HG03025 (cell line): ENCODE measurements at regions not wholly inside any gene's neighbourhood (a gene's known extent, or its start where the extent isn't known, plus 50 kb on each side); places are given as distances from the start of the nearest gene placed in this dataset.

Experiments used
- ATAC-seq: cut with Tn5 transposase; IDR thresholded peaks from one replicate; pipeline ENCODE4 v1.9.1; 2021; ENCODE audit warnings: mild to moderate bottlenecking, moderate library complexity; ENCODE audit not compliant: unreplicated experiment, low FRiP score

DNA sequence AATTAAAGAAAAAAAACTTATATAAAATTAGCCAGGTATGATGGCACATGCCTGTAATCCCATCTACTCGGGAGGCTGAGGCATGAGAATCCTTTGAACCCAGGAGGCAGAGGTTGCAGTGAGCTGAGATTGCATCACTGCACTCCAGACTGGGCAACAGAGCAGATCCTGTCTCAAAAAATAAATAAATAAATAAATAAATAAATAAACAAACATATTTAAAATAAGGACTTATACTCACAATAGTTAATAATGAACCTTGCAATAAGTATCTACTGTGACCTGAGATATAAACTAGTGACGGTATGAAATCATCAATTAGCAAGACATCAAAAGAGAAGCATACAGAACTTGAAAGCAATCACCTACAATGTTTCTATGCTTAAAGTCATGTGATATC lies 548.4 kb upstream of the JARID2 start:
- ATAC-seq: no peak

DNA sequence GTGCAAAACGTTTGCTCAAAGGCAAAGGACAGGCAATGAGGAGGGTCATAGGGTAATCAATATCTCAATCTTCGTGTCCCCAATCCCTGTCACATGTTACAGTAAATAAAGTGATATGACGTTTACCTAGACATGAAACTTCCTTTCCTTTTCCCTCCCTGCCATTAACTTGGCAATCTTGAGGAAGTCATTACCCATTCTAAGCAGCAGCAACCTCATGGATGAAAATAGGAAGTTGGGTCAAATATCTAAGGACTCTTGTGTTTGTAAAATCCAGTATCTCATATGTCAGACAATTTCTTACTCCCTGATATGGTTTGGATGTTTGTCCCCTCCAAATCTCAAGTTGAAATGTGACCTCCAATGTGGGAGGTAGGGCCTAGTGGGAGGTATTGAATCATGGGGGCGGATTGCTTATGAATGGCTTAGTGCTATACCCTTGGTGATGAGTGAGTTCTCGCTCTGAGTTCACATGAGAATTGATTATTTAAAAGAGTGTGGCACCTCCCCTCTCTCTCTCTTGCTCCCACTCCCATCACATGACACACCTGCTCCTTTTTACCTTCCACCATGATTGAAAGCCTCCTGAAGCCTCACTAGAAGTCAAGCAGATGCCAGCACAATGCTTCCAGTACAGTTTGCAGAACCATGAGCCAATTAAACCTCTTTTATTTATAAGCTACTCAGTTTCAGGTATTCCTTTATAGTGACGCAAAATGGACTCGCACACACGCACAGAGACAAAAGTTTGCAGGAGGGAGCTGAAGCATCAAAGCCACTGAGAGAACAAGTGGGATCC lies 545.9 kb upstream of the JARID2 start:
- no peak for ATAC-seq

DNA sequence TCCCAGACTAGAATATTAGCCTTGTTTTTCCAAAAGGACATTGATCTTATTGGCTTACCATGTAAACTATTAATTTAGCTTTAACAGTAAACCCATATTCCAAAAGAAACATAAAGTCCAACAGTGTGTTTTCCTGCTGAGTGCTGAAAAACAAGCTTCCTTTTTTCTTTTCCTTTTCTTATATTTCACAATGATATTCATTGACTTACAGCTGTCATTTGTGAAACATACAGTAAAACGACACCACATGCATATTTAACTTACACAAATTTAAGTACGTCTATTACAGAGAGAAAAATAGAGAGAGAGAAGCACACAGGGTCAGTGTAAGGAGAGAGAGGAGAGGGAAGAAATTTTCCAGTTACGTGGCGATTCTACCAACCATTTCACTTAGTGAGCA lies 543.9 kb upstream of the JARID2 start:
- no peak for ATAC-seq

DNA sequence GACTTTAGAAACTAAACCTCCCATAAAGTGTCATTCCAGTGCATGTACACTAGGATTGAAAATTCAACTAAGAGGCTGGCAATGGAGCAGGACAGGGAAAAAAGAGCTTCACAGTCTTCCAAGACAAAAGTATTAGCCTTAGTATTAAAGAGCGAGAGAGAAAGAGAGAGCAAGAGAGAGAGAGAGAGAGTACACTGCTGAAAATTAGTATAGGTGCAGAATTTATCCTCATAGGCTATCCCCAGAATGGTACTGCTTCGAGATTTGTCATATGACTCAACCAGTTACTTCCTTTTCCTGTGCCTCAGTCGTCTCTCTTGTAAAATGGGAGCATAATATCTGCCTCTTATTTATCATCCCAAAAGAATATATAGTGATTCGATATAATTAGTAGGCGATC lies 543.2 kb upstream of the JARID2 start:
- ATAC-seq: no peak

DNA sequence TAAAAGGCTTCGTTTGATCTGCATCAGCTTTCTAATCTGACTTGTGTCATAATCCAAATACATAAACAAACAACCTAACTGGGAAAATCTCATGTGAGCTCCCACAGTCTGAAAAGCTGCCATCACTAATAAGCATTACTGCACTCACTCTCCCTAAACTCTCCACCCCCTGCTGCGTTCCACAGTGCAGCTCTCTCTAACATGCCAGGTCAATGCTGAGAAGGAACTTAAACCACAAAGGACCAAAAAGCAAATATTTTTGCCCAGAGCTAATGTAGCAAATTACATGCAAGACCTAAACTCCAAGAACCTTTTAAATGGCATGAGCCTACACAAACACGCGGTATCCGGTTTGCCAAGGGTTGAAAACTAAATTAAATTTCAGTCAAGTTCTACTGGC lies 542.3 kb upstream of the JARID2 start:
- no peak for ATAC-seq

DNA sequence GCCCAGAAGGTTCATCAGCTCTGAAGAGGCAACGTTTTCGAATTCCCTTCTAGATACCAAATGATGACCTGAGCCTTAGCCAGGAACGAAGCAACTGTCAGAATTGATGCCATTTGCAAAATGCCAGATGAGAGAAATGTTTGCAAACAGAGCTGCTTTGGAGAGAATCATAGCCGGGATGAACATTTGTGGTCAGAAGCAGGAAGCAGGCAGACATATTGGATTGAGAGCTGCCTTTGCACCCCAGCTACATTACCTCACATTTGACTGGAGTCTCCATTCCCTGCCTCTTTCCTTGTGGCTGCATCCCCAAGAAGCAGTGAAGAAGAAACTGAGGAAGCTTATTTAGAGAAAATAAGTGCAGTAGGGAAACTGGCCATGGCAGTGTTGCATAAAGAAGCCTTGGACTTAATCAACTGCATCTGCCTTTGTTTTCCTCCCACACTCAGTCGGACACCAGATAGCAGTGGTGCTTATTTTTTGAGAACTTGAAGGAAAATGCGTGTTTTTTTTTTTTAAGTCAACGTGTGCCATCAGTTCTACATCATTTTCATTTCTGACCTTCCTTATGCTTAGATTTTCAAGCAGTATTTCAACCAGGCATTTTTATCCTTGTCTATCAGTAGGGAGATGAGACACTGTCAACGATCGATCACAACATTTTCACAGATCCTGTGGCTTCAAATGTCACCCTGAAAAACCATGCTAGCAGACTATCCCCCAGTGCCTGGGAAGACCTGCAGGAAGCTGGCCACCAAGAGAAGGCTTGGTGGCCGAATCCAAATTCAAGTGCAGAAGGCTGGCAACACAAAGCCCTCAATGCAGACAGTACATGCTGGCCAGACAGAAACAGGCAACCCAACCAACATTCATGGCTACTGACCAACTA lies 541.2 kb upstream of the JARID2 start:
- no peak for ATAC-seq

DNA sequence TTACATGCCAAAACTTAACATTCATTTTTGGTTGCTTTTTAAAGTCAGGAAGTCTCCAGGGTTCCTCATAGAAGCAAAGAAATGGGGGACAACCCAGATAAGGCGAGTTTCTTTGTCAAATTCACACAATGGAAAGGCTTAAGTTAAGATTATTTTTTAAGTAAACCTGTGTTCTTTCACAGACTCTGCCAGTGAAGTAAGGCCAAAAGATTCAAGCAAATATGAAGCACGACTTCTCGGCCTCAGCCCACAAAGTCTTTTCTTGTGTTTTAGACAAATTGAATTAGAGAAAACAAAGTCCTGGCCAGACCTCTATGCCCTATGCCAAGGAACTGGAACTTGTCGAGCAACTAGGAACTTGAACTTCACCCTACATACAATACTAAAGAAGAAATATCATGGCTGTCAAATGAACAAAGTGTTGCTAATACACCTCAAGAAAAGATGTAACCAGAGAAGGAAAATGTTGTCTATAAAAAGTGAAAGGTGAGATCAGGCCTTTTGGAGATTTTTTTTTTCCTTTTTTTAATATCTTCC lies 540.0 kb upstream of the JARID2 start:
- no peak for ATAC-seq

DNA sequence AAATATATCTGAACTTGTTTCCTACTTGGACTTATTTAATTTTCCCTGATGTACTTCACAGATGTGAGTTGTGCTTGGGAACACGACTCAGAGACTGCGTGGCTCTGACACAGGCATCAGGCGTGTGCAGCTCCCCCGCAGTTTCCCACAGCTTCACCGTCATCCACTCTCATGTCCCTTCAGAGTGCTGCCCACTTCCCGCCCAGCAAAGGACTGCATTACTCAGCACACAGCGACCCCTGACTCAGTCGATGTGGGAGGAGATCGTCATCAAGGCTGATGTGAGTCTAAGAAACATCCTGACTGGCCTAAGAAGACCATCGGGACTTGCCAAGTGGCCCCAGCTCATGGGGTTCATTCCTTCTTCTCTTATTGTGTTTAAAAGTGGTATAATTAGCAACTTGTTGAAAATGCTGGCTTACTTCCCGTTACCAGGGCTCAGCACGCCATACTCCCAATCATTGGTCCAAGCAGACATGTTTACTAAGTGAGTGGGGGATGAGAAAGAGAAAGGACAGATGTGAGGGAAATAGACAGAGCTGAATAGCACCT lies 539.4 kb upstream of the JARID2 start:
- ATAC-seq: no peak

DNA sequence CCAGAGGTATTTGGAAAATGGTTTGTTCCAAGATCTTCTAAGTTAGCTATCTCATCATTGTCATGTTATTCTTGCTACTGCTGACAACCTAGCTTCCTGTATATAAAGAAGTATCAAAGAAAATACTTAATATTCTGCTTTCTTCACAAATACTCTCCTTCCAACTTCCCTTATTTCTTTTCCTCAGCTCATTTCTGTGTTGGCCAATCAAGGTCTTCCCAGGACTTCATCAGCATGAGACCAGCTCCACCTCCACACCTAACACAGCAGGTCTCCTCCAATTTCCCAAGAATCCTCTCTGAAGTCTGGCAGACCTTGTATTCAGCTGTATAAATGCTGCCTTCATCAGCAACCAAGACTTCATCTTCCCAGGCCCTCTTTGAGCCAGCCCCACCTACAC lies 538.6 kb upstream of the JARID2 start:
- no peak for ATAC-seq

DNA sequence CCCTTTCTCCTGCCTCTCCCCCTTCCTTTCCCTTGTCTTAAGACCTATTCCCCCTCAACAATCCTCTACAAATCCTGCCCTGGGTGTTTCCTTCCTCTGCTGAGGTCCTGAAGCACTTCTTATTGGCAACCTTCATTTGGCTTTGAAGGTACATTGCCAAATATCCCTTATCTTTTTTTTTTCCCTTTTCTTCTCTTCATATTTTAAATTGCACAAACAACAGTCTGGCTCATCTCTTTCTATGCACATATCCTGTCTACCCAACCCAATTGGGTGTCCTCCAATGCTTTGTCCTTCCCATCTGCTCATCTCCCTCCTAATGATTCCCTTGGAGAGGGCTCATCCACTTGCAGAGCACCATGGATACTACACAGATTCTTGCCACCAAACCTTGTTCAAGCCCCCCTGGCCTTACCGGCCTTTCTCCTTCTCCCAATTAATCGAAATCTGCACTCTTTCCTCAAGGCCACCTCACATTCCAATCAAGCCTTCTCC lies 537.9 kb upstream of the JARID2 start:
- no peak for ATAC-seq

DNA sequence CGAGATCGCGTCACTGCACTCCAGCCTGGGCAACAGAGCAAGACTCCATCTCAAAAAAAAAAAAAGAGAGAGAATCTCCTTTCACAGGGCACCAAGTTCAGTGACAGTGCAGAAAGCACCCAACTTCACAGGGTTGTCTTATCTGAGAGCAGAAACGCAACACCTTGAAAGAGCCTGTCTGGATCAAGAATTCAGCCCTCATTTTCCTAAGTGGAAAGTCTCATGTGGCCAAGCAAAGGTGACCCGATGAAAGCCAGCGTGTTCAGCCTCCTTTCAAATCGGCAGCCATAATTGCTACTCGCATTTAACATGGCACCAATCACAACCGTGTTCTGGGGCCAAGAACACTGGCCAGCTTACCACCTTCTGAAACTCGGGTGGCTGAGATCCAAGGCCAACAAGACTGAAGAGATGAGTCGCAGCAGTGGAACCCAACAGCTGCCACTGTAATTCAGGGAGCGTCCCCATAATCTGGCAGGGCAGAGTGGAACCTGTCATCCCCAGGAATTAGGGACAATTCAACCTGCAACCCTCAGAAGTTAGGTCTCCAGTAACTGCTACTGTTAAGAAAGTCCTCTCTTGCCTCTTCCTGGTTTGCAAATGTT lies 536.7 kb upstream of the JARID2 start:
- no peak for ATAC-seq

DNA sequence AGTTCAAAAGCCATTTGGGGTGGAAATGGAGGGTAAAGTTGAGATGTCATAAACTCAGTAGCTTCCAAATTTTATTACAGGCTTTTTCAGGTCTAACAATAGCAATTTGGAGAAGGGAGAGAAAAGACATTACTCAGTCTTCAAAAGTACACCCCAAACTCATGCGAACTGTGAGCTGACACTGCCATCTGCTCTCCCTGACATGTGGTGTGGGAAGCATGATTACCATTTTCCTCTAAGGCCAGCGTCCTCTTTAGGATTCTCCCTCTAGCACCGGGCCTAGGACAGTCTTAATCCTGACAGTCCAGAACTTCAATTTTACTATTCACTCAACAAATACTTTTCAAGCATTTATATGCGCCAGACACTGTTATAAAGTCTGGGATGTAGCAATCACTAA lies 536.0 kb upstream of the JARID2 start:
- no peak for ATAC-seq

DNA sequence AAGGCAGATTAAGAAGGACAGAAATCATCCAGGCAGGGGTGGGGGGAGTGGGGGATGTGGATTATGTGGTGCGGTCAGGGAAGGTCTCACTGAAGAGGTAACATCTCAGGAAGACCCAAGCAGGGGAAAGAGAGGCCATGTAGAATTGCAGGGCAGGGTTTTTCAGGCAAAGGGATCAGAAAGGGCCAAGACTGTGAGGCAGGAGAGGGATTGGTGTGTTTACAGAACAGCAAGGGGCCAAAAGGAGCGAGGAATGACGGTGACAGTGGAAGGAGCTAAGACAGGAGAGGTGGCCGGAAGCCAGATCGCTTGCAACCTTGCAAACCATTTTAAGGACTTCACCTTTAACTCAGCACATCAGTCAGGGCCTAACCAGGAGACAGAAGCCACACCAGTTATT lies 535.4 kb upstream of the JARID2 start:
- ATAC-seq: no peak

DNA sequence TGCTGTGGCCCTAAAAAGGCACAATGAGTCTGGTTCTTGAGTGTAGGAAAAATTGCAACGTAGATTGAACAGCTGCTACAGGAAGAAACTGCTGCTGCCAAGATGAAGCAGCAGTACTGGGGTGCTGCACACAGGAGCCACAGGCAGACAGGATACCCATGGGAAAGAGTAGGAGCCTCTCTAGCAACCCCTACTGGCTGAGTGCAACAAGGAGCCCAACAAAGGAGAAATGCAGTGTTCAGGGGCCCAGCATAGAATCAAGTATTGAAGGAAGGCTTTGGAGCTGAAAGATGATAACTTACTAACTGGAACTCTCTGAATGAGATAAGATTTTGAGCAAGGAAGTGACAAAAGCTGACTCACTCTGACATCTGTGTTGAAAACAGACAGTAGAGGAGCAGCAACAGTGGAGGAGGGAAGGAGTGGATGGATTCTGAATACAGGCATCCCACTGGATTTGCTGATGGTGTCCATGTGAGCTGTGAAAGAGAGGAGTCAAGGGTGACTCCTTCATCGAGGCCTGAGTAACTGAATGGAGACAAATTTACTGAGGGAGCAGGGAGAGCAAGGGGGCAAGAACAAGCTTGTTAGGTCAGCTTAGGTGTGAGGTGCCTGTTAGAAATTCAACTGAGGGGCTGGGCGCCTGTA lies 534.7 kb upstream of the JARID2 start:
- ATAC-seq: no peak

DNA sequence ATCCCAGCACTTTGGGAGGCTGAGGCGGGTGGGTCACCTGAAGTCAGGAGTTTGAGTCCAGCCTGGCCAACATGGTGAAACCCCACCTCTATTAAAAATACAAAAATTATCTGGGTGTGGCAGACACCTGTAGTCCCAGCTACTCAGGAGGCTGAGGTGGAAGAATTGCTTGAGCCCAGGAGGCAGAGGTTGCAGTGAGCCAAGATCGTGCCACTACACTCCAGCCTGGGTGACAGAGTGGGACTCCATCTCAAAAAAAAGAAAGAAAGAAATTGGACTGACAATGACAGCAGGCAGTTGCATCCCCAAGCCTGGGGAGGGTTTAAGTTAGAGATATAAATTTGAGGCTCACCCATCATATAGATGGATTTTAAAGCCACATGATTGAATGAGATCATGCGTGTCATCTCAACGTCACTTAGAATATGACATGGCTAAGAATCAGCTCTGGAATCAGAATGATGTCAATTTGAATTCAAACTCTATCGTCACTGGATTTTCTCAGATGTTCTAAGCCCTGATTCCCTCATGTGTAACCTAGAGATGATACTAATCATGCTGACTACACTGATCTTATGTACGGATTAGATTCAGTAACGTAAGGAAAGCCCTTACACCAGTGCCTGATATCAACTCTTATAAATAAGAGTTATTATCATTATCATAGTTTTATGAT lies 534.0 kb upstream of the JARID2 start:
- no peak for ATAC-seq

DNA sequence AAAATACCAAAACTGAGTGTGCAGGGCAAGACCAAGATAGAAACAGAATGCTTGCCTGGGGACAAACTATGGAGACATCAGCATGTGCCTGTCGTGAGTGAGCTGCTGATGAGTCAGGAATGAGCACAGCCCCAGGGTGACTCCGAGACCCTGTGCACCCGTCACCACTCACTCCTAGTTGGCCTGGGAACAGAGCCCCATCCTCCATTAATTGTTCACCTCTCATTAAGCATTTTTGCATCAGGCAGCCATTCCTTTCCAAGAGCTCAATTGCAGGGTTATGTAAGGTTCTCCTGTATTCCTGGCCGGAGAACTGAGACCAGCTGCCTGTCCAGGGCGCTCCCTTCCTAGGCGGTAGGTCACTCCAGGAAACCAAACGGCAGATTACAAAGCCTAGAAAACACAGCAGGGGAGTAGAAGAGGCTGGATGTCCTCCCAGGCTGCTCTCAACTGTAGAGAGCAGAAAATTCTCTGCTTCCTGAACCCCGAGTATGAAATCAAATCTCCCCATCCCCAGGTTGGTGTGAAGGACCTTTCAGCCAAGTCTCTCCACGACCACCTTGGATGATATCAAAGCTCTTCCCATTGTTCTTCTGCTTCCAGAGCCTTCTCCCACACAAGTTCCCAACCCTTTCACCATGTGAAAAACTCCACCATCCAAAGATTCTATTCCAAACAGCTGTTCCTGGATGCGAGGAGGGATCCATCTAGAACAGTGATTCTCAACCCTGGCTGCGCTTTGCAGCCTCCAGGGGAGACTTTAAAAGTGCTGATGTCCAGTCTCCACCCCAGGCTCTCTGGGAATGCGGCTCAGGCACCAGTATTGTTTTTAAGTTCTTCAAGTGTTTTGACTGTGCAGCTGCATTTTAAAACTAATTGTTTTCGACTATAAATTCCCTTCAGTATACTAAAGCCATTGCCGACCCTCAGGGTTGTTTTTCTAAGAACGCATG lies 532.6 kb upstream of the JARID2 start:
- ATAC-seq: no peak

DNA sequence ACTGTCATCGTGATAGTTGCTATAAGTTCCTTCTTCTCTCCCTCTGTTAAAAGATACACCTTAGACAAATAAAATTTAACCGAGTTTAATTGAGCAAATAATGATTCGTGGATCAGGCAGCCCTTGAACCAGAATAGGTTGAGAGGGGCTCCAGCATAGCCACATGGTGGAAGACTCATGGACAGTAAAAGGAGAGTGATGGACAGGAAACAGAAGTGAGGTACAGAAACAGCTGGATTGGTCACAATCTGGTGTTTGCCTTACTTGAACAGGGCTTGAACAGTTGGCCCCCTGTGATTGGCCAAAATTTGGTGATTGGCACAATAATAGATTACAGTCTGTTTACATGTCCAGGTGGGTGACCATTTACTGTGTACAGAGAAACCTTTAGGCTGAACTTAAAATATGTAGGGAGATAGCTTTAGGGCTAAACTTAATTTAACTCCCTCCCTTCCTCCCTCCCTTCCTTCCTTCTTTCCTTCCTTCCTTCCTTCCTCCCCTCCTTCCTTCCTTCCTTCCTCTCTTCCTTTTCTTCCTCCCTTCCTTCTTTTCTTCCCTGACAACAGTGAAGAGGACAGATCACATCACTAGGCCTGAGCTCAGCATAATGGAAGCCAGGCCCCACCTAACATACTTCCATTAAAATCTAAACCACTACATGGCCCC lies 531.8 kb upstream of the JARID2 start:
- ATAC-seq: no peak

DNA sequence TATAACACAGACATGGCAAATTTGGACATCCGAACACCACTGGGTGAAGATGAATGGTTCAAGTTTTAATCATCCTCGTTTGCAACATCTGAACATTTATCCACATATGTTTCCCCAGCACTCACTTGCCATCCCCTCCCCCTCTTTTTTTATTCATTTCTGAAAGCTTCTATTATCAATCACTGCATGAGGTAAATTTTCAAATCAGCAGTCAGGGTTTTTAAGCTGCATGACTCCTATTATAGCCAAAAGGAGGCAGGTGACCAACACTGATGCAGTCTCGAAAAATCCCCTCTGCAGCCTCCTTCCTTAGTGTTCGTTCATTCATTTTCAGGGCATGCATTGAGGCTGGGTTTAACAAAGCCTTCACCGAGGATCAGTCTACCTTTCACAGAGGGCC lies 530.8 kb upstream of the JARID2 start:
- ATAC-seq: no peak
